ENCODE measurements at regions not wholly inside any gene's neighbourhood (a gene's known extent, or its start where the extent isn't known, plus 50 kb on each side); places are given as distances from the start of the nearest gene placed in this dataset.
"Not testable (repeated sequence)": the region's sequence is repeated elsewhere in the genome, so short reads cannot be mapped to it uniquely, and the experiment has no call there.

DNA sequence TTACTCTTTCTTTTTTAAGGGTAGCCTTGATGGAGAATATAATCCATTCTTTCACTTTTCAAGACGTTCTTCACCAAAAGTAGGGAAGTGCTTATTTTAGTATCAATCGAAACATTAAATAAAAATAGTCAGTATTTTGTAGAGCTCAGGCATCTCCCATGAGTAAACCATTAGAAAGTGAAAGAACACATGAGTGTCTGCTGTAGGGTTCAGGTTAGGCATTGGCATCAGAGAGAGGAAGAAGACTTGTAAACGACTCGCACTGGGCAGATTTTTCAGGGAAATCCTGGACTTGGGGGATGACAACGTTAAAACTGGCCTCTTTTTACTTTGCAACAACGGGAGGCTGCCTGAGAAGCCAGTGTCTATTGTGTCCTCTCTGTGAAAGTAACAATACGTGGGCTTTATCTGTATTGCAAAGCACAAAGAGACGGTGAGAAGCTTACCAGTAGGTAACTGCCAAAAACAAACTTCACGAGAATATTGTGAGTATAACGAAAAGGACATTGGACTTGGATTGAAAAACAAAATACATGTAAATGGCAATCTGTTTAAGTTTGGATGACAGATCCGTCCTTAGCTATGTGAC is 451.7 kb downstream of the PYDC2 start:
- WGBS, 3 donors: 77 to 83% (median 82%) methylated on average over 11 of the region's 11 CpGs
- H3K4me1 ChIP-seq (ENCODE audit: control insufficient read depth in 3 of 3, insufficient read depth in 2 of 3, low read depth in 1 of 3, low read length in 2 of 3): no peaks in the 10 kb centered on the region

GRCh38 chr3:191915712-191916111 is 454.7 kb downstream of the PYDC2 start:
- FAIRE-seq (no peak), DNase-seq (no peak)
- WGBS, 3 donors: 57 to 77% (median 76%) methylated on average over 2 of the region's 2 CpGs

More for the DNA sequence above, 451.7 kb downstream of the PYDC2 start:
- no peak overlapping the region for H3K27ac ChIP-seq (ENCODE audit: low read depth in 1 of 3, low read length in 2 of 3)
- DNase-seq (no peak), FAIRE-seq (no peak)
- no peaks in the 10 kb centered on the region for H3K27me3 ChIP-seq (ENCODE audit: control insufficient read depth in 3 of 3, insufficient read depth in 3 of 3, low read length in 3 of 3)
- H3K4me3 ChIP-seq (ENCODE audit: low read depth in 1 of 3, low read length in 3 of 3): no peak overlapping the region
- no peaks in the 10 kb centered on the region for H3K9me3 ChIP-seq (ENCODE audit: control insufficient read depth in 2 of 2, insufficient read depth in 1 of 2, low read depth in 1 of 2, low read length in 1 of 2)
- no peaks in the 10 kb centered on the region for H3K36me3 ChIP-seq (ENCODE audit: control insufficient read depth in 3 of 3, insufficient read depth in 2 of 3, low read depth in 1 of 3, low read length in 3 of 3)

DNA sequence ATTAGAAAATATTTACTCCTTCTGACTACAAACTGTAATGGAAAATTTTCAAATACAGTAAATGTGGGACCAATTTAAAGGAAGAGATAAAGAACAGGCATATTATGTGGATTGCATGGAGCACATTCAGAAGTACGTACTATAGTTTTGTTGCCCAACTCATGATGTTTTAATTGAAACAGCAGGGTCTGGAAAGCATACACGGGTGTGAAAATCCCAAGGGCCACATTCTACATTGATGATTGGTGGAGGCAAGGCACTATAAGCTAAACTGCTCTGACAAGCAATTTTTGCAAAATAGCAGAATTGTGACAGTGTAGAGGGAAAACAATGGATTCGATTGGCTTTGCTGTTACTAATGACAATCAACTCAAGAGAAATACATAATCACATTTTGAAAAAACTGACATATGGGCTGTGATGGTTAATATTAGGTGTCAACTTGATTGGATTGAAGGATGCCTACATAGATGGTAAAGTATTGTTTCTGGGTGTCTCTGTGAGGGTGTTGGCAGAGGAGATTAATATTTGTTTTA is 458.6 kb downstream of the PYDC2 start:
- Histone ChIP-seq H3K4me3 (ENCODE audit: low read depth in 1 of 3, low read length in 3 of 3) (no peak overlapping the region), H3K36me3 (ENCODE audit: control insufficient read depth in 3 of 3, insufficient read depth in 2 of 3, low read depth in 1 of 3, low read length in 3 of 3) (no peaks in the 10 kb centered on the region), H3K9me3 (ENCODE audit: control insufficient read depth in 2 of 2, insufficient read depth in 1 of 2, low read depth in 1 of 2, low read length in 1 of 2) (no peaks in the 10 kb centered on the region), H3K27me3 (ENCODE audit: control insufficient read depth in 3 of 3, insufficient read depth in 3 of 3, low read length in 3 of 3) (no peaks in the 10 kb centered on the region), H3K4me1 (ENCODE audit: control insufficient read depth in 3 of 3, insufficient read depth in 2 of 3, low read depth in 1 of 3, low read length in 2 of 3) (no peaks in the 10 kb centered on the region), H3K27ac (ENCODE audit: low read depth in 1 of 3, low read length in 2 of 3) (no peak overlapping the region)
- DNase-seq (no peak), FAIRE-seq (no peak)
- WGBS, 3 donors: 54 to 86% (median 61%) methylated on average over 3 of the region's 3 CpGs

More at GRCh38 chr3:191915712-191916111, 454.7 kb downstream of the PYDC2 start:
- Histone ChIP-seq H3K4me3 (ENCODE audit: low read depth in 1 of 3, low read length in 3 of 3) (no peak overlapping the region), H3K4me1 (ENCODE audit: control insufficient read depth in 3 of 3, insufficient read depth in 2 of 3, low read depth in 1 of 3, low read length in 2 of 3) (no peaks in the 10 kb centered on the region), H3K9me3 (ENCODE audit: control insufficient read depth in 2 of 2, insufficient read depth in 1 of 2, low read depth in 1 of 2, low read length in 1 of 2) (no peaks in the 10 kb centered on the region), H3K27me3 (ENCODE audit: control insufficient read depth in 3 of 3, insufficient read depth in 3 of 3, low read length in 3 of 3) (no peaks in the 10 kb centered on the region), H3K27ac (ENCODE audit: low read depth in 1 of 3, low read length in 2 of 3) (no peak overlapping the region), H3K36me3 (ENCODE audit: control insufficient read depth in 3 of 3, insufficient read depth in 2 of 3, low read depth in 1 of 3, low read length in 3 of 3) (no peaks in the 10 kb centered on the region)

DNA sequence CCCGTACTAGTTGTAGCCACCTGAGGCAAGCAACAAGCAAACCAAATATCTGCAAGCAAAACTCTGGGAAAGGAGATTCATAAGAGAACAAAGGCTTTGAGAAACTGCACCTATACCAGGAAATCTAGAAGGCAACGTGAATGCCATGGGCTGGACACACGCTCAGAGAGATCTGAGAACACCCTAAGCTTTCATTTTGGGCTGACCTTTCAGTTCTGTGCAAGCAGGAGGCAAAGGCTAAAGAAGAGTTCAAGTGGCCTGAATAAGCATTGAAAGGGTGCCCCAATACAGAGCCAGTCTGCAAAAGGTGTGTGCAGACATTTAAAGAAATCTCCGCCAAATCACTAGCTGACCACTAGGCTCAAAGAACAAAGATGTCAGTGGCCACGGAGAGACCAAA is 461.6 kb downstream of the PYDC2 start:
- 71 to 81% (median 75%) methylated on average over 5 of the region's 5 CpGs for WGBS, 3 donors
- no peak overlapping the region for H3K4me3 ChIP-seq (ENCODE audit: low read depth in 1 of 3, low read length in 3 of 3)
- H3K9me3 ChIP-seq (ENCODE audit: control insufficient read depth in 2 of 2, insufficient read depth in 1 of 2, low read depth in 1 of 2, low read length in 1 of 2): no peaks in the 10 kb centered on the region
- no peak for FAIRE-seq
- no peaks in the 10 kb centered on the region for H3K4me1 ChIP-seq (ENCODE audit: control insufficient read depth in 3 of 3, insufficient read depth in 2 of 3, low read depth in 1 of 3, low read length in 2 of 3)
- H3K36me3 ChIP-seq (ENCODE audit: control insufficient read depth in 3 of 3, insufficient read depth in 2 of 3, low read depth in 1 of 3, low read length in 3 of 3): no peaks in the 10 kb centered on the region
- H3K27me3 ChIP-seq (ENCODE audit: control insufficient read depth in 3 of 3, insufficient read depth in 3 of 3, low read length in 3 of 3): no peaks in the 10 kb centered on the region
- H3K27ac ChIP-seq (ENCODE audit: low read depth in 1 of 3, low read length in 2 of 3): no peak overlapping the region
- no peak for DNase-seq

- not testable (repeated sequence) for H3K27me3 ChIP-seq (ENCODE audit: control insufficient read depth in 3 of 3, insufficient read depth in 3 of 3, low read length in 3 of 3); H3K9me3 ChIP-seq (ENCODE audit: control insufficient read depth in 2 of 2, insufficient read depth in 1 of 2, low read depth in 1 of 2, low read length in 1 of 2); H3K36me3 ChIP-seq (ENCODE audit: control insufficient read depth in 3 of 3, insufficient read depth in 2 of 3, low read depth in 1 of 3, low read length in 3 of 3); H3K4me3 ChIP-seq (ENCODE audit: low read depth in 1 of 3, low read length in 3 of 3); FAIRE-seq; H3K4me1 ChIP-seq (ENCODE audit: control insufficient read depth in 3 of 3, insufficient read depth in 2 of 3, low read depth in 1 of 3, low read length in 2 of 3); DNase-seq; H3K27ac ChIP-seq (ENCODE audit: low read depth in 1 of 3, low read length in 2 of 3)
- 76 to 83% (median 80%) methylated on average over 8 of the region's 8 CpGs for WGBS, 3 donors
Observed at GRCh38 chr3:191927183-191927817, 466.3 kb downstream of the PYDC2 start.

DNA sequence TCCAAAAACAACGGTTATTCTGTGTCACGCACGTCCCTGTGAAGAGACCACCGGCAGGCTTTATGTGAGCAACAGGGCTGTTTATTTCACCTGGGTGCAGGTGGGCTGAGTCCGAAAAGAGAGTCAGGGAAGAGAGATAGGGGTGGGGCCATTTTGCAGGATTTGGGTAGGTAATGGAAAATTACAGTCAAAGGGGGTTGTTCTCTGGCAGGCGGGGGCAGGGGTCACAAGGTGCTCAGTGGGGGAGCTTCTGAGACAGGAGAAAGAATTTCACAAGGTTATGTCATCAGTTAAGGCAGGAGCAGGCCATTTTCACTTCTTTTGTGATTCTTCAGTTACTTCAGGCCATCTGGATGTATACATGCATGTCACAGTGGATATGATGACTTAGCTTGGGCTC is 467.0 kb downstream of the PYDC2 start:
- H3K9me3 ChIP-seq (ENCODE audit: control insufficient read depth in 2 of 2, insufficient read depth in 1 of 2, low read depth in 1 of 2, low read length in 1 of 2); H3K4me3 ChIP-seq (ENCODE audit: low read depth in 1 of 3, low read length in 3 of 3); H3K27me3 ChIP-seq (ENCODE audit: control insufficient read depth in 3 of 3, insufficient read depth in 3 of 3, low read length in 3 of 3); DNase-seq; H3K27ac ChIP-seq (ENCODE audit: low read depth in 1 of 3, low read length in 2 of 3); H3K36me3 ChIP-seq (ENCODE audit: control insufficient read depth in 3 of 3, insufficient read depth in 2 of 3, low read depth in 1 of 3, low read length in 3 of 3); FAIRE-seq; H3K4me1 ChIP-seq (ENCODE audit: control insufficient read depth in 3 of 3, insufficient read depth in 2 of 3, low read depth in 1 of 3, low read length in 2 of 3): not testable (repeated sequence)
- 70 to 85% (median 80%) methylated on average over 6 of the region's 6 CpGs for WGBS, 3 donors

GRCh38 chr3:191944835-191945234 is 483.9 kb downstream of the PYDC2 start:
- H3K27me3 ChIP-seq (ENCODE audit: control insufficient read depth in 3 of 3, insufficient read depth in 3 of 3, low read length in 3 of 3): no peaks in the 10 kb centered on the region
- H3K4me1 ChIP-seq (ENCODE audit: control insufficient read depth in 3 of 3, insufficient read depth in 2 of 3, low read depth in 1 of 3, low read length in 2 of 3): no peaks in the 10 kb centered on the region
- no peaks in the 10 kb centered on the region for H3K36me3 ChIP-seq (ENCODE audit: control insufficient read depth in 3 of 3, insufficient read depth in 2 of 3, low read depth in 1 of 3, low read length in 3 of 3)
- FAIRE-seq (no peak), DNase-seq (no peak)
- no peaks in the 10 kb centered on the region for H3K9me3 ChIP-seq (ENCODE audit: control insufficient read depth in 2 of 2, insufficient read depth in 1 of 2, low read depth in 1 of 2, low read length in 1 of 2)
- WGBS, 3 donors: 80 to 90% (median 87%) methylated on average over 3 of the region's 3 CpGs
- H3K4me3 ChIP-seq (ENCODE audit: low read depth in 1 of 3, low read length in 3 of 3): no peak overlapping the region
- H3K27ac ChIP-seq (ENCODE audit: low read depth in 1 of 3, low read length in 2 of 3): no peak overlapping the region

DNA sequence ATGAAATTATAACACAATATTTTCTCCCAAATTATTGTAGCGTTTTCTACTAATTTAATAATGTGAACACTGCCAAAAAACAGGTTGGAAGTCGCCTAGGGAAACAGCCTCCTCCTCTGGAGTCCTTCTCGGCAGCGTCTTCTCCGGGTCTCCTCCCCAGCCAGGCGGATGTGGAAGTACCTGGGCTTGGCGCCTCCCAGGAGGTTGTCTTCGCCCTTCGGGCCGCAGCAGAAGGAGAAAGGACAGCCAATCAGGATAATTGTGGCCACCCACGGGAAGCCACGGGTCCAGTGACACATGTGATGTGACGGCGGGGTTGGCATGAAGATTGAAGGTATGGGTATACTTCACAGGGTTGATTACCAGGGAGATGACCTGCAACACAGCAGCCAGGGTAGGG is 491.2 kb downstream of the PYDC2 start:
- Histone ChIP-seq H3K27ac (ENCODE audit: low read depth in 1 of 3, low read length in 2 of 3) (no peak overlapping the region), H3K9me3 (ENCODE audit: control insufficient read depth in 2 of 2, insufficient read depth in 1 of 2, low read depth in 1 of 2, low read length in 1 of 2) (no peaks in the 10 kb centered on the region), H3K36me3 (ENCODE audit: control insufficient read depth in 3 of 3, insufficient read depth in 2 of 3, low read depth in 1 of 3, low read length in 3 of 3) (no peaks in the 10 kb centered on the region), H3K4me3 (ENCODE audit: low read depth in 1 of 3, low read length in 3 of 3) (no peak overlapping the region), H3K27me3 (ENCODE audit: control insufficient read depth in 3 of 3, insufficient read depth in 3 of 3, low read length in 3 of 3) (no peaks in the 10 kb centered on the region), H3K4me1 (ENCODE audit: control insufficient read depth in 3 of 3, insufficient read depth in 2 of 3, low read depth in 1 of 3, low read length in 2 of 3) (no peaks in the 10 kb centered on the region)
- 90 to 92% (median 91%) methylated on average over 14 of the region's 14 CpGs for WGBS, 3 donors
- FAIRE-seq: no peak
- no peak for DNase-seq

DNA sequence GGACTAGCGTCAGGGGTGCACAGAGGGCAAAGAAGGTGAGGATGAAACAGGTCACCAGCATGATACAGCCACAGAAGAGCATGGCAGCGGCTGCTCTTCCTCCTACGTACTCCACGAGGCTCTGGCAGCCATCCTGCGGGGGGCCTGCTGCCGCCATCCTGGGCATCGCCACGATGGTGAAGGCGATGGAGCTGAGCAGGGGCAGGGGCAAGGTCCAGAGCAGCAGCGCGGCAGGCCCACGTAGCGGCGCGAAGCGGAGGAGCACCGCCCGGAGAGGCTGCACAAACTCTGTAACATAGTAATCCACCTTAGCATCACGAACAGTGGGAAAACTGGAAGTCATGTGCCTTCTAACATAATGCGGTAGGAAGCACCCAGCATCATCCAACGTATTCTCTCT is 491.6 kb downstream of the PYDC2 start:
- FAIRE-seq: no peak
- Histone ChIP-seq H3K36me3 (ENCODE audit: control insufficient read depth in 3 of 3, insufficient read depth in 2 of 3, low read depth in 1 of 3, low read length in 3 of 3) (no peaks in the 10 kb centered on the region), H3K27ac (ENCODE audit: low read depth in 1 of 3, low read length in 2 of 3) (no peak overlapping the region), H3K4me3 (ENCODE audit: low read depth in 1 of 3, low read length in 3 of 3) (no peak overlapping the region), H3K4me1 (ENCODE audit: control insufficient read depth in 3 of 3, insufficient read depth in 2 of 3, low read depth in 1 of 3, low read length in 2 of 3) (no peaks in the 10 kb centered on the region), H3K9me3 (ENCODE audit: control insufficient read depth in 2 of 2, insufficient read depth in 1 of 2, low read depth in 1 of 2, low read length in 1 of 2) (no peaks in the 10 kb centered on the region), H3K27me3 (ENCODE audit: control insufficient read depth in 3 of 3, insufficient read depth in 3 of 3, low read length in 3 of 3) (no peaks in the 10 kb centered on the region)
- DNase-seq: no peak
- WGBS, 3 donors: 91 to 92% (median 91%) methylated on average over 20 to 21 of the region's 21 CpGs

Data from small intestine (tissue), 7 donors.